Kidney epithelial cell (primary cell): ENCODE measurements at regions not wholly inside any gene's neighbourhood (a gene's known extent, or its start where the extent isn't known, plus 50 kb on each side); places are given as distances from the start of the nearest gene placed in this dataset.
"Not testable (repeated sequence)": the region's sequence is repeated elsewhere in the genome, so short reads cannot be mapped to it uniquely, and the experiment has no call there.

Experiments
- DNase-seq: peaks from one replicate; pipeline ENCODE4 v3.0.0-alpha.2; 2010; ENCODE audit warnings: low read depth
- H3K27me3 ChIP-seq: 2 replicates; pipeline ENCODE4 v1.6.0; 2011; ENCODE audit warnings: low read length; ENCODE audit not compliant: control insufficient read depth, insufficient read depth
- H3K36me3 ChIP-seq: 2 replicates; pipeline ENCODE4 v1.5.1; 2011; ENCODE audit warnings: low read length; ENCODE audit not compliant: control insufficient read depth, insufficient read depth
- H3K4me3 ChIP-seq: 2 replicates; pipeline ENCODE4 v1.5.1; 2011; ENCODE audit warnings: low read depth, mild to moderate bottlenecking, control low read depth, low read length
- TF ChIP-seq, protein P1 (sequence below): IDR thresholded peaks from 2 replicates; pipeline ENCODE4 v1.5.1; 2011; ENCODE audit warnings: mild to moderate bottlenecking, moderate library complexity, low read length, control low read depth, inconsistent platforms; ENCODE audit not compliant: insufficient read depth, poor library complexity, severe bottlenecking

DNA sequence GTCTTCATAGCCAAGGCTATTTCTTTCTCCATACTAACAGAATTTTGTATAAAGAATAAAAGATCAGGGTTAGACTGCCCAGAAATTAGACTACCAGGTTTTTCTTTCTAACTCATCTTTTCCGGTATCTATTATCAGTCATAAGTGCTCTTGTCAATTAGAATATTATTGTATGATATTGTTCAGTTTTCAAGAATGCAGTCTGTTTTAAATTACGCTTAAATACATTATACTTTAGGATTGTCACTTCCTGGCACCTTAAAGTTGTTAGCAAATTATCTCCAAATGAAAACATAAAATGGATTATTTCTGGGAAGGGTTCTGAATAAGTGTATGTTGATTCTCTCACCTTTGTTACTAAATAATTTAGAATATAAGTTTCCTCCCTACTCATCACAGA is 497.2 kb downstream of the IGSF11 start:
- DNase-seq: no peak
- no peaks in the 10 kb centered on the region for H3K36me3 ChIP-seq
- H3K27me3 ChIP-seq: no peaks in the 10 kb centered on the region
- TF ChIP-seq, protein P1, sequence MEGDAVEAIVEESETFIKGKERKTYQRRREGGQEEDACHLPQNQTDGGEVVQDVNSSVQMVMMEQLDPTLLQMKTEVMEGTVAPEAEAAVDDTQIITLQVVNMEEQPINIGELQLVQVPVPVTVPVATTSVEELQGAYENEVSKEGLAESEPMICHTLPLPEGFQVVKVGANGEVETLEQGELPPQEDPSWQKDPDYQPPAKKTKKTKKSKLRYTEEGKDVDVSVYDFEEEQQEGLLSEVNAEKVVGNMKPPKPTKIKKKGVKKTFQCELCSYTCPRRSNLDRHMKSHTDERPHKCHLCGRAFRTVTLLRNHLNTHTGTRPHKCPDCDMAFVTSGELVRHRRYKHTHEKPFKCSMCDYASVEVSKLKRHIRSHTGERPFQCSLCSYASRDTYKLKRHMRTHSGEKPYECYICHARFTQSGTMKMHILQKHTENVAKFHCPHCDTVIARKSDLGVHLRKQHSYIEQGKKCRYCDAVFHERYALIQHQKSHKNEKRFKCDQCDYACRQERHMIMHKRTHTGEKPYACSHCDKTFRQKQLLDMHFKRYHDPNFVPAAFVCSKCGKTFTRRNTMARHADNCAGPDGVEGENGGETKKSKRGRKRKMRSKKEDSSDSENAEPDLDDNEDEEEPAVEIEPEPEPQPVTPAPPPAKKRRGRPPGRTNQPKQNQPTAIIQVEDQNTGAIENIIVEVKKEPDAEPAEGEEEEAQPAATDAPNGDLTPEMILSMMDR: no peak
- H3K4me3 ChIP-seq: no peak overlapping the region

GRCh38 chr3:118538187-118538586 is 496.5 kb downstream of the IGSF11 start:
- Histone ChIP-seq H3K36me3 (no peaks in the 10 kb centered on the region), H3K4me3 (no peak overlapping the region), H3K27me3 (no peaks in the 10 kb centered on the region)
- TF ChIP-seq, protein P1: no peak
- DNase-seq: no peak

- not testable (repeated sequence) for H3K4me3 ChIP-seq, H3K36me3 ChIP-seq, H3K27me3 ChIP-seq, DNase-seq
These were observed 494.7 kb downstream of the IGSF11 start for GRCh38 chr3:118539820-118540447.

- not testable (repeated sequence) for H3K27me3 ChIP-seq, H3K4me3 ChIP-seq, H3K36me3 ChIP-seq, DNase-seq
These were observed 494.2 kb downstream of the IGSF11 start for GRCh38 chr3:118540448-118540821.

DNA sequence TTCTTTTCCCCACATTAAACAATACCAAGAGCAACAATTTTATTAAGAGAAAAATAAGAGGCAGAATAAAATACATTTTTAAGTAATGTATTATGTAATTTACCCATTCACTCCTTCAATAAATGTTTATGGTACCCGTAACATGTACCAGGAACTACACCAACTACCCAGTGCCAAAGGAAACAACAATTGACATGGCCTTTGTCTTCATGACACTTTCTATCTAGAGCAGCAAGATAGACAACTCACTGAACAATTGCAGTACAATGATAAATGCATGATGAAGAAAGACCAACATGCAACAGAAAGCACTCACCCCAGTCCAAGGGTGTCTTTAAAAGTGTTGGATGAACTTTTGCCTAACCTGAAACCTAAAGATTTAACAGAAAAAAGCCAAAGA is 493.8 kb downstream of the IGSF11 start:
- DNase-seq: no peak
- H3K27me3 ChIP-seq: no peaks in the 10 kb centered on the region
- H3K4me3 ChIP-seq: no peak overlapping the region
- TF ChIP-seq, protein P1: no peak
- no peaks in the 10 kb centered on the region for H3K36me3 ChIP-seq

- no peak overlapping the region for H3K4me3 ChIP-seq
- H3K27me3 ChIP-seq: no peaks in the 10 kb centered on the region
- no peak for DNase-seq
- TF ChIP-seq, protein P1: no peak
- no peaks in the 10 kb centered on the region for H3K36me3 ChIP-seq
These were observed 492.9 kb downstream of the IGSF11 start for GRCh38 chr3:118541796-118542195.

GRCh38 chr3:118543832-118544231 is 490.8 kb downstream of the IGSF11 start:
- TF ChIP-seq, protein P1: no peak
- no peak for DNase-seq
- no peak overlapping the region for H3K4me3 ChIP-seq
- H3K27me3 ChIP-seq: no peaks in the 10 kb centered on the region
- no peaks in the 10 kb centered on the region for H3K36me3 ChIP-seq
